Stimulated activated naive CD4-positive, alpha-beta T cell treated with Interleukin-2 at 50 U/mL for 16 hours (primary cell): ENCODE measurements at regions not wholly inside any gene's neighbourhood (a gene's known extent, or its start where the extent isn't known, plus 50 kb on each side); places are given as distances from the start of the nearest gene placed in this dataset.
"Not testable (repeated sequence)": the region's sequence is repeated elsewhere in the genome, so short reads cannot be mapped to it uniquely, and the experiment has no call there.

Source experiments
- DNase-seq: peaks from one replicate; lab custom pipeline; 2025; lab: John Stamatoyannopoulos, UW

GRCh38 chr16:51254390-51254789 is 103.3 kb upstream of the SALL1 start:
- DNase-seq, result not testable (repeated sequence)

- DNase-seq, result no peak
Observed at GRCh38 chr16:51248217-51248616, 97.1 kb upstream of the SALL1 start.

GRCh38 chr16:51245658-51245995 is 94.6 kb upstream of the SALL1 start:
- no peak for DNase-seq

- no peak for DNase-seq
Observed at GRCh38 chr16:51244887-51245657, 94.0 kb upstream of the SALL1 start.

GRCh38 chr16:51243936-51244436 is 92.9 kb upstream of the SALL1 start:
- DNase-seq, result no peak

- DNase-seq, result no peak
Observed at GRCh38 chr16:51242296-51242994, 91.4 kb upstream of the SALL1 start.

- no peak for DNase-seq
Observed at GRCh38 chr16:51239196-51239595, 88.1 kb upstream of the SALL1 start.

GRCh38 chr16:51237861-51238378 is 86.8 kb upstream of the SALL1 start:
- no peak for DNase-seq

- DNase-seq, result no peak
Observed at GRCh38 chr16:51237207-51237606, 86.1 kb upstream of the SALL1 start.

- DNase-seq, result no peak
Observed at GRCh38 chr16:51236583-51236982, 85.5 kb upstream of the SALL1 start.

- DNase-seq, result no peak
Observed at GRCh38 chr16:51231702-51232101, 80.6 kb upstream of the SALL1 start.

GRCh38 chr16:51230035-51230434 is 79.0 kb upstream of the SALL1 start:
- not testable (repeated sequence) for DNase-seq

GRCh38 chr16:51228097-51228659 is 77.1 kb upstream of the SALL1 start:
- no peak for DNase-seq

- DNase-seq, result no peak
Observed at GRCh38 chr16:51225878-51226277, 74.8 kb upstream of the SALL1 start.

GRCh38 chr16:51224317-51224716 is 73.2 kb upstream of the SALL1 start:
- DNase-seq, result no peak

- no peak for DNase-seq
Observed at GRCh38 chr16:51222016-51222415, 70.9 kb upstream of the SALL1 start.

GRCh38 chr16:51211148-51211547 is 60.1 kb upstream of the SALL1 start:
- DNase-seq, result no peak

GRCh38 chr16:51210087-51210486 is 59.0 kb upstream of the SALL1 start:
- DNase-seq, result no peak

GRCh38 chr16:51201604-51202003 is 50.5 kb upstream of the SALL1 start:
- DNase-seq, result no peak
